Activated naive CD8-positive, alpha-beta T cell treated with anti-CD3 and anti-CD28 coated beads for 36 hours (primary cell): ENCODE measurements at regions not wholly inside any gene's neighbourhood (a gene's known extent, or its start where the extent isn't known, plus 50 kb on each side); places are given as distances from the start of the nearest gene placed in this dataset.
"Not testable (repeated sequence)": the region's sequence is repeated elsewhere in the genome, so short reads cannot be mapped to it uniquely, and the experiment has no call there.

Experiments
- DNase-seq: peaks from one replicate; pipeline ENCODE4 v3.0.0; 2021
- H3K27ac Mint-ChIP-seq: one replicate; pipeline ENCODE4 v1.8.0; 2022; ENCODE audit warnings: mild to moderate bottlenecking, moderate library complexity, mixed read lengths
- H3K27me3 Mint-ChIP-seq: one replicate; pipeline ENCODE4 v1.8.0; 2022; ENCODE audit warnings: mild to moderate bottlenecking, mixed read lengths
- H3K36me3 Mint-ChIP-seq: one replicate; pipeline ENCODE4 v1.8.0; 2021; ENCODE audit warnings: mild to moderate bottlenecking, mixed read lengths
- H3K4me1 Mint-ChIP-seq: one replicate; pipeline ENCODE4 v1.8.0; 2021; ENCODE audit warnings: mixed read lengths
- H3K4me3 Mint-ChIP-seq: one replicate; pipeline ENCODE4 v1.8.0; 2022; ENCODE audit warnings: mild to moderate bottlenecking, moderate library complexity, mixed read lengths
- H3K9me3 Mint-ChIP-seq: one replicate; pipeline ENCODE4 v1.8.0; 2022; ENCODE audit warnings: mixed read lengths

- Mint-ChIP-seq H3K4me3 (no peak overlapping the region), H3K4me1 (peaks cover 8% of the 10 kb centered on the region), H3K27ac (no peak overlapping the region), H3K9me3 (peaks cover 3% of the 10 kb centered on the region), H3K36me3 (no peaks in the 10 kb centered on the region), H3K27me3 (no peaks in the 10 kb centered on the region)
- no peak for DNase-seq
Observed at GRCh38 chr9:16043756-16044578, 491.1 kb downstream of the CCDC171 start.

- H3K27me3 Mint-ChIP-seq: no peaks in the 10 kb centered on the region
- peaks cover 4% of the 10 kb centered on the region for H3K4me1 Mint-ChIP-seq
- no peak for DNase-seq
- H3K4me3 Mint-ChIP-seq: no peak overlapping the region
- peaks cover 3% of the 10 kb centered on the region for H3K9me3 Mint-ChIP-seq
- no peaks in the 10 kb centered on the region for H3K36me3 Mint-ChIP-seq
- no peak overlapping the region for H3K27ac Mint-ChIP-seq
Observed at GRCh38 chr9:16044579-16044881, 491.7 kb downstream of the CCDC171 start.

- Mint-ChIP-seq H3K4me1 (no peaks in the 10 kb centered on the region), H3K27ac (no peak overlapping the region), H3K4me3 (no peak overlapping the region), H3K36me3 (no peaks in the 10 kb centered on the region), H3K27me3 (no peaks in the 10 kb centered on the region), H3K9me3 (peaks cover 3% of the 10 kb centered on the region)
- no peak for DNase-seq
Observed at GRCh38 chr9:16045651-16046280, 492.9 kb downstream of the CCDC171 start.

GRCh38 chr9:16046713-16047112 is 493.9 kb downstream of the CCDC171 start:
- peaks cover 3% of the 10 kb centered on the region for H3K9me3 Mint-ChIP-seq
- no peaks in the 10 kb centered on the region for H3K36me3 Mint-ChIP-seq
- no peak for DNase-seq

GRCh38 chr9:16048129-16048528 is 495.3 kb downstream of the CCDC171 start:
- H3K36me3 Mint-ChIP-seq: peaks cover 4% of the 10 kb centered on the region
- peaks cover 3% of the 10 kb centered on the region for H3K9me3 Mint-ChIP-seq
- no peaks in the 10 kb centered on the region for H3K4me1 Mint-ChIP-seq
- DNase-seq: no peak
- no peaks in the 10 kb centered on the region for H3K27me3 Mint-ChIP-seq
- H3K4me3 Mint-ChIP-seq: no peak overlapping the region
- H3K27ac Mint-ChIP-seq: no peak overlapping the region

More at GRCh38 chr9:16046713-16047112, 493.9 kb downstream of the CCDC171 start:
- Mint-ChIP-seq H3K27me3 (no peaks in the 10 kb centered on the region), H3K4me3 (no peak overlapping the region), H3K4me1 (no peaks in the 10 kb centered on the region), H3K27ac (peak overlapping the region; percentile 37)

- H3K9me3 Mint-ChIP-seq: no peaks in the 10 kb centered on the region
- peaks cover 3% of the 10 kb centered on the region for H3K4me1 Mint-ChIP-seq
- no peak for DNase-seq
- no peaks in the 10 kb centered on the region for H3K27me3 Mint-ChIP-seq
- no peak overlapping the region for H3K4me3 Mint-ChIP-seq
- peaks cover 4% of the 10 kb centered on the region for H3K36me3 Mint-ChIP-seq
- H3K27ac Mint-ChIP-seq: no peak overlapping the region
Observed at GRCh38 chr9:16052146-16052545, 499.3 kb downstream of the CCDC171 start.

- H3K4me3 Mint-ChIP-seq: no peak overlapping the region
- no peak for DNase-seq
- no peak overlapping the region for H3K27ac Mint-ChIP-seq
- peaks cover 10% of the 10 kb centered on the region for H3K4me1 Mint-ChIP-seq
- no peaks in the 10 kb centered on the region for H3K9me3 Mint-ChIP-seq
- H3K27me3 Mint-ChIP-seq: no peaks in the 10 kb centered on the region
- H3K36me3 Mint-ChIP-seq: peaks cover 4% of the 10 kb centered on the region
Observed at GRCh38 chr9:16052757-16053530, 500.1 kb downstream of the CCDC171 start.

- peaks cover 45% of the 10 kb centered on the region for H3K4me1 Mint-ChIP-seq
- peaks cover 4% of the 10 kb centered on the region for H3K9me3 Mint-ChIP-seq
- H3K27me3 Mint-ChIP-seq: no peaks in the 10 kb centered on the region
- no peak overlapping the region for H3K4me3 Mint-ChIP-seq
- DNase-seq: no peak
- H3K27ac Mint-ChIP-seq: peak overlapping the region; percentile 84
- H3K36me3 Mint-ChIP-seq: peaks cover 8% of the 10 kb centered on the region
Observed at GRCh38 chr9:16057541-16057940, 504.7 kb downstream of the CCDC171 start.

- peak; percentile 23 for DNase-seq
- peak overlapping the region; percentile 71 for H3K4me3 Mint-ChIP-seq
- H3K27me3 Mint-ChIP-seq: no peaks in the 10 kb centered on the region
- H3K4me1 Mint-ChIP-seq: peaks cover 51% of the 10 kb centered on the region
- H3K9me3 Mint-ChIP-seq: peaks cover 7% of the 10 kb centered on the region
- peaks cover 11% of the 10 kb centered on the region for H3K36me3 Mint-ChIP-seq
- H3K27ac Mint-ChIP-seq: peak overlapping the region; percentile 84
Observed at GRCh38 chr9:16058131-16058549, 505.3 kb downstream of the CCDC171 start.

- no peak overlapping the region for H3K4me3 Mint-ChIP-seq
- H3K27ac Mint-ChIP-seq: peak overlapping the region; percentile 88
- peaks cover 7% of the 10 kb centered on the region for H3K9me3 Mint-ChIP-seq
- H3K4me1 Mint-ChIP-seq: peaks cover 54% of the 10 kb centered on the region
- H3K36me3 Mint-ChIP-seq: peaks cover 11% of the 10 kb centered on the region
- no peaks in the 10 kb centered on the region for H3K27me3 Mint-ChIP-seq
- DNase-seq: peak; percentile 32
Observed at GRCh38 chr9:16060436-16061129, 507.7 kb downstream of the CCDC171 start.

- Mint-ChIP-seq H3K27me3 (no peaks in the 10 kb centered on the region), H3K4me3 (no peak overlapping the region), H3K4me1 (peaks cover 46% of the 10 kb centered on the region), H3K27ac (peak overlapping the region; percentile 36), H3K9me3 (peaks cover 7% of the 10 kb centered on the region), H3K36me3 (peaks cover 11% of the 10 kb centered on the region)
- DNase-seq: no peak
Observed at GRCh38 chr9:16062542-16063240, 509.8 kb downstream of the CCDC171 start.

- Mint-ChIP-seq H3K4me3 (no peak overlapping the region), H3K36me3 (peaks cover 11% of the 10 kb centered on the region), H3K27ac (peak overlapping the region; percentile 36), H3K9me3 (peaks cover 7% of the 10 kb centered on the region), H3K27me3 (no peaks in the 10 kb centered on the region), H3K4me1 (peaks cover 41% of the 10 kb centered on the region)
- no peak for DNase-seq
Observed at GRCh38 chr9:16063241-16063591, 510.4 kb downstream of the CCDC171 start.

- Mint-ChIP-seq H3K4me3 (no peak overlapping the region), H3K27ac (no peak overlapping the region), H3K27me3 (no peaks in the 10 kb centered on the region), H3K9me3 (peaks cover 3% of the 10 kb centered on the region), H3K36me3 (peaks cover 6% of the 10 kb centered on the region), H3K4me1 (peaks cover 31% of the 10 kb centered on the region)
- DNase-seq: no peak
Observed at GRCh38 chr9:16064771-16065170, 511.9 kb downstream of the CCDC171 start.

GRCh38 chr9:16066201-16066600 is 513.4 kb downstream of the CCDC171 start:
- H3K27ac Mint-ChIP-seq, H3K27me3 Mint-ChIP-seq, H3K9me3 Mint-ChIP-seq, DNase-seq, H3K36me3 Mint-ChIP-seq, H3K4me3 Mint-ChIP-seq: not testable (repeated sequence)
- peaks cover 16% of the 10 kb centered on the region for H3K4me1 Mint-ChIP-seq
